IPS-NIHi7 (cell line): ENCODE measurements at regions not wholly inside any gene's neighbourhood (a gene's known extent, or its start where the extent isn't known, plus 50 kb on each side); places are given as distances from the start of the nearest gene placed in this dataset.
A peak's percentile ranks its signal among the peaks of the same experiment; 100 is the strongest.

Source experiments
- DNase-seq: peaks from one replicate; pipeline ENCODE4 v3.0.0; 2012; ENCODE audit warnings: mixed read lengths; ENCODE audit errors: extremely low spot score

DNA sequence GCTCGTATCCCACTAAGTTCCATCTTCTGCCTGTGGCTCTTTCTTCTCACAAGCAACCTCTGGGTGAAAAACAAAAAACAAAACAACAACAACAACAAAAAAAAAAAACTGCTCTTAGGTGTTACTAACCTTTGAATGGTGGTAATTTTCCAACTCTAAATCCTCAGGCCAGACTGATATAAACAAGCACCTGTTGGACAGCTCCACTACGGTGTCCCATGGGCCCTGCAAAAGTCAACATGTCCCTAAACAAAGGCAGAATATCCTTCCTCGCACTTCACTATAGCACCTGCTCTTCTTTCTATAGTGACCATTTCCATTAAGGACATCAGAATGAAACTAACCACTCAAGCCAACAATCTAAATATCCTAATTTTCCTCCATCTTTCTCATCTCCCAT, 54.6 kb upstream of the PARM1 start:
- DNase-seq = no peak

DNA sequence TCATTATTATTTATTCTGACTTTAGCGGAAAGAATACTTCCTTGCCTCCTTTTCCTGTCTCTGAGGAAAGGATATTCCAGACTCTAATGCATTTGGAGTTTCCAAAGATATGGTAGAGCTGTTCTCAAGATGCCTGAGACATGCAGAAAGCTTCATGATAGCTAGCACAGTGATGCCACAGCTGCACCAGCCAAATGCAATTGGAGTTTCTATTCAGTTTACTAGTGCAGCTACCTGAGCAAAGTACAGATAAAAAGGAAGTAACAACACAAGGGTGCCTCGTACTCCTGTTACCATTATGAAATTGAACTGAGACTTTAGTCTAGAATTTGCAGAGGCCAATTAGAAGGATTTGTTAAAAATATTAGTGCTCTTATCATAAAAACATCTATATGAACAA, 57.5 kb upstream of the PARM1 start:
- no peak for DNase-seq

GRCh38 chr4:74874753-74875367, 58.1 kb upstream of the PARM1 start:
- DNase-seq = peak; percentile 71

- DNase-seq = no peak
Observed at GRCh38 chr4:74873545-74874301, 59.2 kb upstream of the PARM1 start.

DNA sequence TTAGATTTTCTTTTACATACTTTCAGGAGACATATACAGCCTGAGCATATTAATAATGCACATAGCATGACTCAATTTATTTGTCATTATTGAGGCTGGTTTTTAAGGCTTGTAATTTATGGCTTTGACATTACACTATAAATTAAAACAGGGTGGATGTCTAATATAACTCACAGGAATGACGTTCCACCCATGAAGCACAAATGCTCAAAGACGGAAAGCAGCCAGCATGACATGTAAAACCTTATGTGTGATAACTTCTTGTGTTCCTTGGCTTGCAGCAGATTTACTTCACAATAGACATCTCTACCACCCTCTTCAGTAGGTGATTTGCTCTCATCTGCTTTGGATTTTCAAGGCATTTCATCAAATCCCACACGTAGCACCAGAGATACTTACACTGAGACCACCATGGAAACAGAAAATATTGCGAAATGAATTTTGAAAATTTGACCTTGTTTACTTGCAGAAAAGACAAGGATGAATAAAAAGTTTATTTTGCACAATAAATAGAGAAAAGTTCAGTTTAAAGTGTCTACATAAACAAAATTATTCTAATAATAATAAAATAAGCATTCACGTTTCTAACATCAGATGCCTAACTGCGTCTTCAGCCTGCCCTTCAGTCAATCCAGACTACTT, 64.7 kb upstream of the BTC start:
- DNase-seq = no peak

GRCh38 chr4:74855879-74856278, 61.6 kb upstream of the BTC start:
- DNase-seq = no peak

GRCh38 chr4:74848774-74849173, 54.5 kb upstream of the BTC start:
- no peak for DNase-seq

- no peak for DNase-seq
Observed at GRCh38 chr4:74845834-74846233, 51.5 kb upstream of the BTC start.
